Esophagus muscularis mucosa (tissue), 4 donors: ENCODE measurements at regions not wholly inside any gene's neighbourhood (a gene's known extent, or its start where the extent isn't known, plus 50 kb on each side); places are given as distances from the start of the nearest gene placed in this dataset.

ENCODE experiments used
- DNase-seq: peaks from one replicate; pipeline ENCODE4 v3.0.0-alpha.2; 2017; ENCODE audit errors: extremely low spot score
- H3K27ac ChIP-seq, 4 donors: fragments of 200-600 bp; sonication (generic); replicated peaks in 1 of 4; 1 replicate in 3 of 4; 2 replicates in 1 of 4; pipeline ENCODE4 v1.5.1; 2016 to 2019; ENCODE audit warnings: mild to moderate bottlenecking in 1 of 4
- H3K27me3 ChIP-seq, 4 donors: fragments of 200-600 bp; sonication (generic); one replicate each; pipeline versions ENCODE4 v1.5.1 to v1.6.0; 2016 to 2019
- H3K36me3 ChIP-seq, 4 donors: fragments of 200-600 bp; sonication (generic); one replicate each; pipeline ENCODE4 v1.5.1; 2016 to 2019
- H3K4me1 ChIP-seq, 4 donors: fragments of 200-600 bp; sonication (generic); one replicate each; pipeline ENCODE4 v1.5.1; 2016 to 2019
- H3K4me3 ChIP-seq, 4 donors: fragments of 200-600 bp; sonication (generic); 1 replicate in 2 of 4; 2 replicates in 2 of 4; pipeline ENCODE4 v1.5.1; 2016 to 2019; ENCODE audit warnings: mild to moderate bottlenecking in 4 of 4, moderate library complexity in 1 of 4
- H3K9me3 ChIP-seq, 4 donors: fragments of 200-600 bp; sonication (generic); 1 replicate in 3 of 4; 2 replicates in 1 of 4; pipeline ENCODE4 v1.5.1; 2016 to 2019
- EP300 ChIP-seq: sonication (generic); formaldehyde crosslinking; IDR thresholded peaks from one replicate; pipeline ENCODE4 v1.6.1; 2017; ENCODE audit warnings: antibody characterized with exemption
- POLR2A ChIP-seq: fragments of 450-650 bp; IDR thresholded peaks from one replicate; pipeline ENCODE4 v1.6.1; 2017; ENCODE audit warnings: antibody characterized with exemption, moderate library complexity, mild to moderate bottlenecking, low read depth
- POLR2AphosphoS5 ChIP-seq, 2 donors: sonication (generic); formaldehyde crosslinking; IDR thresholded peaks; one replicate each; pipeline ENCODE4 v1.6.1; 2017; ENCODE audit warnings: antibody characterized with exemption in 2 of 2
- WGBS: methylation state at CpG from one replicate; pipeline ENCODE4 v1.1.5; 2018; 5-methylcytosine and 5-hydroxymethylcytosine counted together
- intact Hi-C: fragments of 100-400 bp; cut with DNase I; formaldehyde crosslinking; loops from one replicate; pipeline ENCODE4 v1.15.1; 2023
- TF ChIP-seq, protein P1 (sequence below), 3 experiments: fragments of 200-600 bp in 2 of 3; fragments of 450-650 bp in 1 of 3; sonication (generic) in 2 of 3; IDR thresholded peaks; one replicate each; pipeline ENCODE4 v1.5.1; 2017 to 2019; ENCODE audit warnings: antibody characterized with exemption in 3 of 3, mild to moderate bottlenecking in 2 of 3, moderate library complexity in 1 of 3

GRCh38 chr11:30111786-30112185 is 95.0 kb upstream of the KCNA4 start:
- no peak overlapping the region for H3K27ac ChIP-seq

DNA sequence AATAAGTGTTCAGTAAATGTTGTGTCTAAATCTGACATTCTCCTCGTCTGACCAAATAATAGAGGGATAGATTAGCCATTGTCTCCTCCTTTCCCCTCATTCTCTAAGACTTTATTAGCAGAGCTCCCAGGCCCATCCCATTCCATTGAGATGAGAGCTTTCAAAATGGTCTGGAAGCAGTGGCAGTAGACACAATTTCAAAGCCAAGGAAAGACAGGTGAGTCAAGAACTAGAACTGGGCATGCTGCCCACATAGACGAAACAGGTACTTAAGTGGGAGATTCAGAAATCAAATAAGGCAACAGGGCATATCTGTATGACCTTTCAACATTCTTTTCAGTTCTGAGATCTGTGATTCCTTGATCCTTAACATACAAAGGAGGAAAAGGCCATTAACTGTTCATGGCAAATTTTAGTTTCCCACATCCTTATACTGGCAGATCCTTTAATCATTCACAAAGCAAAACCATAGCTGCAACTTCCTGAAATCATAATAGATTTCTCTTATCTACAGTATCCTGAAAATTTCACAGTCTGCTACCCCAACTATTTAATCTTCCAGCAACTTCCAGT is 96.6 kb upstream of the KCNA4 start:
- no peak overlapping the region for H3K4me3 ChIP-seq

More at GRCh38 chr11:30111786-30112185, 95.0 kb upstream of the KCNA4 start:
- H3K4me1 ChIP-seq, result no peaks in the 10 kb centered on the region
- H3K27me3 ChIP-seq, result no peaks in the 10 kb centered on the region
- H3K9me3 ChIP-seq, result no peaks in the 10 kb centered on the region
- intact Hi-C loops, result no loop called here
- no peak overlapping the region for H3K4me3 ChIP-seq
- WGBS, result 60% methylated on average over 1 of the region's 1 CpG
- no peak for DNase-seq
- H3K36me3 ChIP-seq, result no peaks in the 10 kb centered on the region
- TF ChIP-seq POLR2A, result no peak
- no peak for TF ChIP-seq POLR2AphosphoS5 (IDR thresholded peaks at IDR 0.05)
- TF ChIP-seq, protein P1, sequence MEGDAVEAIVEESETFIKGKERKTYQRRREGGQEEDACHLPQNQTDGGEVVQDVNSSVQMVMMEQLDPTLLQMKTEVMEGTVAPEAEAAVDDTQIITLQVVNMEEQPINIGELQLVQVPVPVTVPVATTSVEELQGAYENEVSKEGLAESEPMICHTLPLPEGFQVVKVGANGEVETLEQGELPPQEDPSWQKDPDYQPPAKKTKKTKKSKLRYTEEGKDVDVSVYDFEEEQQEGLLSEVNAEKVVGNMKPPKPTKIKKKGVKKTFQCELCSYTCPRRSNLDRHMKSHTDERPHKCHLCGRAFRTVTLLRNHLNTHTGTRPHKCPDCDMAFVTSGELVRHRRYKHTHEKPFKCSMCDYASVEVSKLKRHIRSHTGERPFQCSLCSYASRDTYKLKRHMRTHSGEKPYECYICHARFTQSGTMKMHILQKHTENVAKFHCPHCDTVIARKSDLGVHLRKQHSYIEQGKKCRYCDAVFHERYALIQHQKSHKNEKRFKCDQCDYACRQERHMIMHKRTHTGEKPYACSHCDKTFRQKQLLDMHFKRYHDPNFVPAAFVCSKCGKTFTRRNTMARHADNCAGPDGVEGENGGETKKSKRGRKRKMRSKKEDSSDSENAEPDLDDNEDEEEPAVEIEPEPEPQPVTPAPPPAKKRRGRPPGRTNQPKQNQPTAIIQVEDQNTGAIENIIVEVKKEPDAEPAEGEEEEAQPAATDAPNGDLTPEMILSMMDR (IDR thresholded peaks at IDR 0.05), result no peak
- no peak for TF ChIP-seq EP300

DNA sequence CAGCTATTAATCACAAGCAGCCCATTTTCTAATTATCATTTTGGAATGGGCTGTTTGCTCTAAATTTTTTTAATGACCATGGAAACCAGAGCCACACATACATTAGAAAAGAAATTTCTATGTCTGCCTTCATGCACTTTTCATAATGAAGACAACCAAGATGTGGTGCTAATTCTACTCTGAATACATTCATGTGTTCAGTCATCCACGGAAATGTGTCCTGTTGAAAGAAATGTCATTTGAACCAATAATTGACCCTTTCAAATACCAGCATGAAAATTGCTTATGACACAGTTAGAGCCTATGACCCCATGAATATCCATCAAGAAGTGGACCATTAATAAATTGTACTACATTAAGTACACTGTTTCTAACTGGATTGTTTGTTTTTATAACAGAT is 99.7 kb upstream of the KCNA4 start:
- no peak for DNase-seq
- H3K27ac ChIP-seq, result no peak overlapping the region
- H3K9me3 ChIP-seq, result no peaks in the 10 kb centered on the region
- H3K27me3 ChIP-seq, result no peaks in the 10 kb centered on the region
- intact Hi-C loops, result no loop called here
- H3K36me3 ChIP-seq, result no peaks in the 10 kb centered on the region
- no peak overlapping the region for H3K4me3 ChIP-seq
- WGBS, result 61% methylated on average over 1 of the region's 1 CpG
- no peaks in the 10 kb centered on the region for H3K4me1 ChIP-seq
- TF ChIP-seq, protein P1 (IDR thresholded peaks at IDR 0.05), result no peak
- TF ChIP-seq EP300, result no peak
- no peak for TF ChIP-seq POLR2AphosphoS5 (IDR thresholded peaks at IDR 0.05)
- no peak for TF ChIP-seq POLR2A

More for the DNA sequence above, 96.6 kb upstream of the KCNA4 start:
- no peaks in the 10 kb centered on the region for H3K27me3 ChIP-seq
- H3K4me1 ChIP-seq, result no peaks in the 10 kb centered on the region
- TF ChIP-seq, protein P1 (IDR thresholded peaks at IDR 0.05), result no peak
- no peak for TF ChIP-seq EP300
- TF ChIP-seq POLR2AphosphoS5 (IDR thresholded peaks at IDR 0.05), result no peak
- TF ChIP-seq POLR2A, result no peak
- H3K27ac ChIP-seq, result no peak overlapping the region
- 30% methylated on average over 2 of the region's 2 CpGs for WGBS
- no peaks in the 10 kb centered on the region for H3K9me3 ChIP-seq
- intact Hi-C loops, result no loop called here
- no peaks in the 10 kb centered on the region for H3K36me3 ChIP-seq
- no peak for DNase-seq

- Histone ChIP-seq H3K4me1 (no peaks in the 10 kb centered on the region), H3K36me3 (no peaks in the 10 kb centered on the region), H3K4me3 (no peak overlapping the region), H3K27me3 (no peaks in the 10 kb centered on the region), H3K27ac (no peak overlapping the region), H3K9me3 (no peaks in the 10 kb centered on the region)
- intact Hi-C loops, result no loop called here
- WGBS, result 81% methylated on average over 4 of the region's 4 CpGs
- TF ChIP-seq, protein P1 (IDR thresholded peaks at IDR 0.05), result no peak
- no peak for TF ChIP-seq EP300
- no peak for TF ChIP-seq POLR2A
- no peak for TF ChIP-seq POLR2AphosphoS5 (IDR thresholded peaks at IDR 0.05)
- no peak for DNase-seq
Measured at GRCh38 chr11:30120045-30120589, 103.3 kb upstream of the KCNA4 start.

GRCh38 chr11:30125456-30125855 is 105.4 kb upstream of the FSHB start:
- intact Hi-C loops, result no loop called here

More at GRCh38 chr11:30125456-30125855, 105.4 kb upstream of the FSHB start:
- Histone ChIP-seq H3K27me3 (no peaks in the 10 kb centered on the region), H3K27ac (no peak overlapping the region), H3K4me1 (peaks cover 0 to 3% (median 0%) of the 10 kb centered on the region in 4 donors), H3K4me3 (no peak overlapping the region), H3K36me3 (no peaks in the 10 kb centered on the region), H3K9me3 (no peaks in the 10 kb centered on the region)
- TF ChIP-seq, protein P1 (IDR thresholded peaks at IDR 0.05), result no peak
- TF ChIP-seq EP300, result no peak
- no peak for TF ChIP-seq POLR2A
- TF ChIP-seq POLR2AphosphoS5 (IDR thresholded peaks at IDR 0.05), result no peak
- DNase-seq, result no peak
- WGBS, result 43% methylated on average over 2 of the region's 2 CpGs
